K562 (cell line): ENCODE measurements at regions not wholly inside any gene's neighbourhood (a gene's known extent, or its start where the extent isn't known, plus 50 kb on each side); places are given as distances from the start of the nearest gene placed in this dataset.

Experiments
- ATAC-seq: fragments of 200-7000 bp; cut with Tn5 transposase; 3 replicates; pipeline ENCODE4 v1.9.1; 2020; ENCODE audit warnings: moderate library complexity
- BruUV-seq: library from RNA; stranded (reverse); fragments of 400-500 nt; replicated peaks from 2 replicates; lab custom pipeline; 2021; lab: Mats Ljungman, UMichigan
- CTCF ChIA-PET: fragments of 300-600 bp; formaldehyde crosslinking; extraction: SDS; loops from one replicate; lab custom pipeline; 2021; ENCODE audit warnings: low intra/inter-chr PET ratio; lab: Yijun Ruan, JAX
- POLR2A ChIA-PET: fragments of 300-600, 350-650 bp; sonication (Branson Sonifier 250); formaldehyde crosslinking; extraction: SDS; loops from one replicate; lab custom pipeline; 2021; ENCODE audit warnings: antibody characterized with exemption, inconsistent platforms; lab: Yijun Ruan, JAX
- DNase-seq, 4 experiments: peaks; one replicate each; pipeline versions ENCODE4 v3.0.0 to v3.0.0-alpha.2; 2011 to 2018; ENCODE audit warnings: low spot score in 3 of 4, mixed read lengths in 3 of 4; ENCODE audit errors: extremely low read depth in 1 of 4
- FAIRE-seq: peaks from 2 replicates; lab custom pipeline; 2011; peaks lifted over from hg19 to GRCh38; lab: Jason Lieb, UNC
- H2AFZ ChIP-seq: 2 replicates; pipeline ENCODE4 v1.6.0; 2011; ENCODE audit warnings: low read depth, low read length, control low read depth, inconsistent platforms
- H3K27ac ChIP-seq: fragments of 200-600 bp; 3 replicates; pipeline ENCODE4 v1.8.0; 2011; ENCODE audit warnings: low read depth, mild to moderate bottlenecking, control low read depth, inconsistent platforms, low read length, moderate library complexity, mixed read lengths; ENCODE audit errors: extremely low read depth
- H3K27me3 ChIP-seq, 2 experiments: fragments of 300-600 bp in 1 of 2; 2 replicates in 1 of 2; 3 replicates in 1 of 2; pipeline versions ENCODE4 v1.6.0 to v1.8.0; 2011; ENCODE audit warnings: inconsistent platforms in 2 of 2, low read length in 2 of 2, mild to moderate bottlenecking in 1 of 2, mixed read lengths in 1 of 2, moderate library complexity in 1 of 2; ENCODE audit not compliant: control insufficient read depth in 2 of 2, insufficient read depth in 2 of 2
- H3K36me3 ChIP-seq: fragments of 300-600 bp; 3 replicates; pipeline ENCODE4 v1.8.0; 2011; ENCODE audit warnings: mild to moderate bottlenecking, low read length, inconsistent platforms; ENCODE audit not compliant: control insufficient read depth, insufficient read depth
- H3K4me1 ChIP-seq, 2 experiments: fragments of 200-600 bp in 1 of 2; replicated peaks in 1 of 2; 2 replicates in 1 of 2; 3 replicates in 1 of 2; pipeline versions ENCODE4 v1.5.1 to v1.8.0; 2011; ENCODE audit warnings: inconsistent platforms in 2 of 2, low read length in 2 of 2, mild to moderate bottlenecking in 1 of 2, mixed read lengths in 1 of 2, moderate library complexity in 1 of 2; ENCODE audit not compliant: control insufficient read depth in 2 of 2, insufficient read depth in 2 of 2
- H3K4me2 ChIP-seq: 2 replicates; pipeline ENCODE4 v1.6.1; 2011; ENCODE audit warnings: low read length, control low read depth, inconsistent platforms, mixed read lengths; ENCODE audit not compliant: insufficient read depth
- H3K4me3 ChIP-seq: fragments of 200-600 bp; sonication (generic), shearing (Covaris generic); 2 replicates; pipeline ENCODE4 v1.5.1; 2016; ENCODE audit warnings: control low read depth, inconsistent platforms
- H3K79me2 ChIP-seq: fragments of 200-600 bp; 3 replicates; pipeline ENCODE4 v1.8.0; 2011; ENCODE audit warnings: low read length, inconsistent platforms; ENCODE audit not compliant: control insufficient read depth, insufficient read depth
- H3K9ac ChIP-seq, 2 experiments: 2 replicates each; pipeline versions ENCODE4 v1.6.0 to v1.6.1; 2011; ENCODE audit warnings: low read depth in 2 of 2, low read length in 2 of 2, control low read depth in 1 of 2, inconsistent platforms in 1 of 2, mild to moderate bottlenecking in 1 of 2, mixed read lengths in 1 of 2; ENCODE audit not compliant: insufficient read depth in 1 of 2
- H3K9me1 ChIP-seq: one replicate; pipeline ENCODE4 v1.6.0; 2011; ENCODE audit warnings: inconsistent platforms, mild to moderate bottlenecking, low read length, moderate library complexity; ENCODE audit not compliant: control insufficient read depth, insufficient read depth
- H3K9me3 ChIP-seq: replicated peaks from 2 replicates; pipeline ENCODE4 v1.5.1; 2011; ENCODE audit warnings: low read depth, low read length, inconsistent platforms; ENCODE audit not compliant: control insufficient read depth, insufficient read depth
- H4K20me1 ChIP-seq: replicated peaks from 2 replicates; pipeline ENCODE4 v1.6.1; 2011; ENCODE audit warnings: low read length, inconsistent platforms, mixed read lengths; ENCODE audit not compliant: control insufficient read depth, insufficient read depth
- MYC ChIP-seq, 2 experiments: fragments of 250-450 bp in 1 of 2; sonication (Bioruptor Pico) in 1 of 2; IDR thresholded peaks; 2 replicates each; pipeline versions ENCODE4 v1.5.1 to v1.6.1; 2012 to 2021; ENCODE audit warnings: low read depth in 2 of 2, borderline replicate concordance in 1 of 2, improper control_type of control experiment in 1 of 2, low read length in 1 of 2, mild to moderate bottlenecking in 1 of 2, moderate library complexity in 1 of 2
- RBM15 ChIP-seq: fragments of 200-400 bp; formaldehyde crosslinking; IDR thresholded peaks from 2 replicates; pipeline ENCODE4 v1.6.1; 2018; ENCODE audit warnings: mild to moderate bottlenecking, low read length, moderate library complexity; ENCODE audit not compliant: insufficient read depth
- SIRT6 ChIP-seq: IDR thresholded peaks from one replicate; pipeline ENCODE4 v1.6.1; 2012; ENCODE audit warnings: low read depth, mild to moderate bottlenecking, control low read depth, inconsistent platforms, low read length, moderate library complexity
- THRAP3 ChIP-seq: fragments of 450-650 bp; IDR thresholded peaks from 2 replicates; pipeline ENCODE4 v1.6.1; 2016; ENCODE audit warnings: mild to moderate bottlenecking, inconsistent platforms, borderline replicate concordance
- U2AF2 ChIP-seq: fragments of 200-400 bp; formaldehyde crosslinking; optimal IDR thresholded peaks from 2 replicates; pipeline ENCODE3; 2017; ENCODE audit warnings: low read depth, mild to moderate bottlenecking, low read length
- ZC3H11A ChIP-seq: IDR thresholded peaks from 2 replicates; pipeline ENCODE4 v1.6.1; 2012; ENCODE audit warnings: low read depth, low read length, improper control_type of control experiment
- WGBS: fragments of 100-300 bp; shearing (Covaris generic); methylation state at CpG from one replicate; pipeline ENCODE4 v1.1.6; 2016; ENCODE audit warnings: low coverage, mixed read lengths; ENCODE audit not compliant: insufficient coverage; ENCODE audit errors: missing lambda C conversion rate; 5-methylcytosine and 5-hydroxymethylcytosine counted together
- in situ Hi-C: fragments of 300-500 bp; cut with MboI; formaldehyde crosslinking; loops from 4 replicates; pipeline ENCODE4 v1.15.0; 2018; ENCODE audit warnings: inconsistent platforms, mixed read lengths
- intact Hi-C: fragments of 100-400 bp; cut with micrococcal nuclease; formaldehyde crosslinking; loops from 2 replicates; pipeline ENCODE4 v1.14.2; 2022
- TF ChIP-seq, protein P1 (sequence below): fragments of 250-450 bp; sonication (Bioruptor Pico); IDR thresholded peaks from 2 replicates; pipeline ENCODE4 v1.5.0; 2020; ENCODE audit warnings: mild to moderate bottlenecking
- TF ChIP-seq, protein P2 (sequence below): sonication (generic); formaldehyde crosslinking; IDR thresholded peaks from 2 replicates; pipeline ENCODE4 v1.8.0; 2022; ENCODE audit warnings: mild to moderate bottlenecking, low read depth, missing genetic modification reagents

- ChIA-PET POLR2A (no interaction called here), CTCF (no interaction called here)
- Histone ChIP-seq H3K4me3 (no peak overlapping the region), H3K4me2 (no peak overlapping the region), H2AFZ (no peak overlapping the region), H3K4me1 (no peaks in the 10 kb centered on the region), H3K9me1 (no peaks in the 10 kb centered on the region), H3K79me2 (no peaks in the 10 kb centered on the region), H3K9me3 (no peaks in the 10 kb centered on the region), H3K27me3 (no peaks in the 10 kb centered on the region), H3K9ac (no peak overlapping the region), H4K20me1 (no peaks in the 10 kb centered on the region), H3K27ac (no peak overlapping the region), H3K36me3 (no peaks in the 10 kb centered on the region)
- 0% methylated on average over 1 of the region's 1 CpG for WGBS
- DNase-seq: no peak
- in situ Hi-C loops: no loop called here
- TF ChIP-seq THRAP3 (no peak), ZC3H11A (no peak), U2AF2 (no peak), RBM15 (no peak), SIRT6 (no peak), MYC (IDR thresholded peaks at IDR 0.05; ENCODE audit: low read depth, low read length) (no peak), MYC (CRISPR knock-in tag; IDR thresholded peaks at IDR 0.05; ENCODE audit: borderline replicate concordance, low read depth) (no peak)
- TF ChIP-seq, protein P1, sequence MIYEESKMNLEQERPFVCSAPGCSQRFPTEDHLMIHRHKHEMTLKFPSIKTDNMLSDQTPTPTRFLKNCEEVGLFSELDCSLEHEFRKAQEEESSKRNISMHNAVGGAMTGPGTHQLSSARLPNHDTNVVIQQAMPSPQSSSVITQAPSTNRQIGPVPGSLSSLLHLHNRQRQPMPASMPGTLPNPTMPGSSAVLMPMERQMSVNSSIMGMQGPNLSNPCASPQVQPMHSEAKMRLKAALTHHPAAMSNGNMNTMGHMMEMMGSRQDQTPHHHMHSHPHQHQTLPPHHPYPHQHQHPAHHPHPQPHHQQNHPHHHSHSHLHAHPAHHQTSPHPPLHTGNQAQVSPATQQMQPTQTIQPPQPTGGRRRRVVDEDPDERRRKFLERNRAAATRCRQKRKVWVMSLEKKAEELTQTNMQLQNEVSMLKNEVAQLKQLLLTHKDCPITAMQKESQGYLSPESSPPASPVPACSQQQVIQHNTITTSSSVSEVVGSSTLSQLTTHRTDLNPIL: no peak
- TF ChIP-seq, protein P2, sequence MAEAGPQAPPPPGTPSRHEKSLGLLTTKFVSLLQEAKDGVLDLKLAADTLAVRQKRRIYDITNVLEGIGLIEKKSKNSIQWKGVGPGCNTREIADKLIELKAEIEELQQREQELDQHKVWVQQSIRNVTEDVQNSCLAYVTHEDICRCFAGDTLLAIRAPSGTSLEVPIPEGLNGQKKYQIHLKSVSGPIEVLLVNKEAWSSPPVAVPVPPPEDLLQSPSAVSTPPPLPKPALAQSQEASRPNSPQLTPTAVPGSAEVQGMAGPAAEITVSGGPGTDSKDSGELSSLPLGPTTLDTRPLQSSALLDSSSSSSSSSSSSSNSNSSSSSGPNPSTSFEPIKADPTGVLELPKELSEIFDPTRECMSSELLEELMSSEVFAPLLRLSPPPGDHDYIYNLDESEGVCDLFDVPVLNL (CRISPR knock-in tag): no peak
- intact Hi-C loops: no loop called here
- ATAC-seq: no peak
- no TSS peak for BruUV-seq
- no peak for FAIRE-seq
Measured at GRCh38 chrX:115989686-115990085, 180.9 kb upstream of the AGTR2 start.
